IMR-90 (cell line): ENCODE measurements at regions not wholly inside any gene's neighbourhood (a gene's known extent, or its start where the extent isn't known, plus 50 kb on each side); places are given as distances from the start of the nearest gene placed in this dataset.

Source experiments
- CEBPB ChIP-seq: IDR thresholded peaks from 2 replicates; pipeline ENCODE4 v1.6.1; 2012; ENCODE audit warnings: low read depth, low read length, improper control_type of control experiment
- CTCF ChIP-seq: conservative IDR thresholded peaks from 2 replicates; pipeline ENCODE4 v1.5.1; 2012; ENCODE audit warnings: mild to moderate bottlenecking, low read depth, low read length, improper control_type of control experiment
- POLR2A ChIP-seq: IDR thresholded peaks from 2 replicates; pipeline ENCODE4 v1.6.1; 2012; ENCODE audit warnings: mild to moderate bottlenecking, low read depth, low read length

GRCh38 chr7:42730586-42730985 lies 181.3 kb downstream of the C7orf25 start:
- TF ChIP-seq CTCF (no peak), CEBPB (no peak), POLR2A (no peak)
